HepG2 (cell line): ENCODE measurements at regions not wholly inside any gene's neighbourhood (a gene's known extent, or its start where the extent isn't known, plus 50 kb on each side); places are given as distances from the start of the nearest gene placed in this dataset.

ENCODE experiments used
- AKNA ChIP-seq: sonication (generic); formaldehyde crosslinking; IDR thresholded peaks from 2 replicates; pipeline ENCODE4 v1.4.0; 2020; ENCODE audit warnings: missing genetic modification reagents, borderline replicate concordance
- ARID4A ChIP-seq: sonication (generic); formaldehyde crosslinking; IDR thresholded peaks from 2 replicates; pipeline ENCODE4 v1.5.0; 2020; ENCODE audit warnings: mild to moderate bottlenecking, missing genetic modification reagents, borderline replicate concordance
- ATM ChIP-seq: fragments of 450-650 bp; IDR thresholded peaks from 2 replicates; pipeline ENCODE4 v1.7.1; 2017; ENCODE audit warnings: mild to moderate bottlenecking, borderline replicate concordance
- CEBPG ChIP-seq: IDR thresholded peaks from 2 replicates; pipeline ENCODE4 v1.6.1; 2016
- E2F2 ChIP-seq: sonication (generic); formaldehyde crosslinking; IDR thresholded peaks from 2 replicates; pipeline ENCODE4 v1.4.0; 2020; ENCODE audit warnings: missing genetic modification reagents, borderline replicate concordance
- KLF6 ChIP-seq: IDR thresholded peaks from 2 replicates; pipeline ENCODE4 v1.8.0; 2016; ENCODE audit warnings: missing biosample characterization, missing genetic modification reagents
- MED8 ChIP-seq: sonication (generic); formaldehyde crosslinking; IDR thresholded peaks from 2 replicates; pipeline ENCODE4 v1.8.1; 2023; ENCODE audit warnings: mild to moderate bottlenecking, missing genetic modification reagents; ENCODE audit not compliant: insufficient replicate concordance
- NFIC ChIP-seq: IDR thresholded peaks from 2 replicates; pipeline ENCODE4 v1.6.1; 2012; ENCODE audit warnings: mild to moderate bottlenecking, low read length, inconsistent platforms
- ZBTB26 ChIP-seq: IDR thresholded peaks from 2 replicates; pipeline ENCODE4 v1.6.1; 2016; ENCODE audit warnings: missing compliant biosample characterization, missing genetic modification reagents, borderline replicate concordance
- ZNF280D ChIP-seq: sonication (generic); formaldehyde crosslinking; IDR thresholded peaks from 2 replicates; pipeline ENCODE4 v1.5.1; 2020; ENCODE audit warnings: mild to moderate bottlenecking, missing genetic modification reagents
- ZNF337 ChIP-seq: sonication (generic); formaldehyde crosslinking; IDR thresholded peaks from 2 replicates; pipeline ENCODE4 v1.5.1; 2020; ENCODE audit warnings: missing genetic modification reagents, low read depth, mild to moderate bottlenecking, borderline replicate concordance
- ZSCAN21 ChIP-seq: sonication (generic); formaldehyde crosslinking; IDR thresholded peaks from 2 replicates; pipeline ENCODE4 v1.8.0; 2022; ENCODE audit warnings: mild to moderate bottlenecking, missing genetic modification reagents, moderate library complexity, borderline replicate concordance

GRCh38 chr1:58391056-58391455 lies 155.5 kb downstream of the OMA1 start (continued):
- no peak for TF ChIP-seq AKNA (CRISPR knock-in tag)
- no peak for TF ChIP-seq NFIC
- no peak for TF ChIP-seq ZNF337 (CRISPR knock-in tag)
- no peak for TF ChIP-seq ZSCAN21 (CRISPR knock-in tag)
- no peak for TF ChIP-seq ATM
- no peak for TF ChIP-seq CEBPG (CRISPR knock-in tag)
- no peak for TF ChIP-seq MED8 (CRISPR knock-in tag)
- no peak for TF ChIP-seq ZBTB26 (CRISPR knock-in tag)
- no peak for TF ChIP-seq E2F2
- TF ChIP-seq ARID4A (CRISPR knock-in tag), result no peak
- no peak for TF ChIP-seq KLF6 (CRISPR knock-in tag)
- TF ChIP-seq ZNF280D (CRISPR knock-in tag), result no peak
